Ascending aorta (tissue), 2 donors: ENCODE measurements at regions not wholly inside any gene's neighbourhood (a gene's known extent, or its start where the extent isn't known, plus 50 kb on each side); places are given as distances from the start of the nearest gene placed in this dataset.

Experiments used
- DNase-seq, 2 donors: peaks; one replicate each; pipeline ENCODE4 v3.0.0-alpha.2; 2019; ENCODE audit warnings: low spot score in 2 of 2
- H3K27ac ChIP-seq, 2 donors: fragments of 200-600 bp; sonication (generic); one replicate each; pipeline ENCODE4 v1.5.1; 2016 to 2017; ENCODE audit warnings: mild to moderate bottlenecking in 1 of 2
- H3K27me3 ChIP-seq: fragments of 200-600 bp; sonication (generic); one replicate; pipeline ENCODE4 v1.5.1; 2017
- H3K36me3 ChIP-seq, 2 donors: fragments of 200-600 bp; sonication (generic); one replicate each; pipeline ENCODE4 v1.5.1; 2016
- H3K4me1 ChIP-seq, 2 donors: fragments of 200-600 bp; sonication (generic); one replicate each; pipeline ENCODE4 v1.5.1; 2016 to 2017; ENCODE audit warnings: mild to moderate bottlenecking in 1 of 2
- H3K4me3 ChIP-seq, 2 donors: fragments of 200-600 bp; sonication (generic); one replicate each; pipeline ENCODE4 v1.5.1; 2016 to 2017; ENCODE audit warnings: mild to moderate bottlenecking in 1 of 2
- H3K9me3 ChIP-seq, 2 donors: fragments of 200-600 bp; sonication (generic); one replicate each; pipeline ENCODE4 v1.5.1; 2016
- CTCF ChIP-seq, 3 experiments: fragments of 200-600 bp in 2 of 3; fragments of 450-650 bp in 1 of 3; sonication (generic) in 2 of 3; IDR thresholded peaks; one replicate each; pipeline ENCODE4 v1.5.1; 2016 to 2019; ENCODE audit warnings: antibody characterized with exemption in 3 of 3, mild to moderate bottlenecking in 1 of 3, moderate library complexity in 1 of 3
- intact Hi-C: fragments of 100-400 bp; cut with DNase I; formaldehyde crosslinking; loops from one replicate; pipeline ENCODE4 v1.15.1; 2023

GRCh38 chr2:194926873-194927272 is 730.2 kb upstream of the SLC39A10 start:
- TF ChIP-seq CTCF (IDR thresholded peaks at IDR 0.05) = no peak
- Histone ChIP-seq H3K27ac (no peak overlapping the region), H3K27me3 (no peaks in the 10 kb centered on the region), H3K4me3 (no peak overlapping the region), H3K9me3 (no peaks in the 10 kb centered on the region), H3K4me1 (no peaks in the 10 kb centered on the region), H3K36me3 (no peaks in the 10 kb centered on the region)
- intact Hi-C loops = no loop called here
- no peak for DNase-seq

- Histone ChIP-seq H3K4me1 (no peaks in the 10 kb centered on the region), H3K36me3 (no peaks in the 10 kb centered on the region), H3K9me3 (no peaks in the 10 kb centered on the region), H3K27ac (no peak overlapping the region), H3K4me3 (no peak overlapping the region), H3K27me3 (no peaks in the 10 kb centered on the region)
- intact Hi-C loops = no loop called here
- DNase-seq = no peak
- TF ChIP-seq CTCF (IDR thresholded peaks at IDR 0.05) = no peak
Measured at GRCh38 chr2:194925742-194926141, 731.3 kb upstream of the SLC39A10 start.

GRCh38 chr2:194917519-194917918 is 739.5 kb upstream of the SLC39A10 start:
- H3K9me3 ChIP-seq = no peaks in the 10 kb centered on the region
- H3K36me3 ChIP-seq = no peaks in the 10 kb centered on the region
- DNase-seq = no peak
- TF ChIP-seq CTCF (IDR thresholded peaks at IDR 0.05) = no peak
- intact Hi-C loops = no loop called here
- H3K27ac ChIP-seq = no peak overlapping the region
- no peaks in the 10 kb centered on the region for H3K4me1 ChIP-seq
- no peak overlapping the region for H3K4me3 ChIP-seq
- no peaks in the 10 kb centered on the region for H3K27me3 ChIP-seq

GRCh38 chr2:194915485-194915884 is 741.5 kb upstream of the SLC39A10 start:
- H3K4me3 ChIP-seq = no peak overlapping the region
- no peaks in the 10 kb centered on the region for H3K36me3 ChIP-seq
- no peaks in the 10 kb centered on the region for H3K4me1 ChIP-seq
- H3K9me3 ChIP-seq = no peaks in the 10 kb centered on the region
- no peak for DNase-seq
- no peak overlapping the region for H3K27ac ChIP-seq
- intact Hi-C loops = no loop called here
- TF ChIP-seq CTCF (IDR thresholded peaks at IDR 0.05) = no peak
- no peaks in the 10 kb centered on the region for H3K27me3 ChIP-seq

DNA sequence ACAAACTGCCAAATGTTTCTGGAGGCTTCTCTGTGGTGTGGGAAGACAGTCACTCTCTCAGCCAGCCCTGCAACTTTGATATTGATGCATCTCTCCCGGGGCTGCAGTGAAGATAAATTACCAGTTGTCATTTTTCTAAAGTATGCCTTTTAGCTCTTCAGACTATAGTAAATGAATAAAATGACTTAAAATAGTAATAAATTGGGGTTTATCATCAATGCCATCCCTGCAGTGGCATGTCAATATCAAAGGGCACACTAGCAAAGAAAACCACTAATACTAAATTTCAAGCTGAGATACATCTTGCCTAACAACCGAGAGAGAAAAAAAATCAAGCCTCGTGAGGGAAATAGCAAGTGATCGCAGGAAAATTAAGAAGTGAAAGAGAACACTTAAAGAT is 749.5 kb upstream of the SLC39A10 start:
- Histone ChIP-seq H3K4me3 (no peak overlapping the region), H3K4me1 (no peaks in the 10 kb centered on the region), H3K9me3 (no peaks in the 10 kb centered on the region), H3K27ac (no peak overlapping the region), H3K27me3 (no peaks in the 10 kb centered on the region), H3K36me3 (no peaks in the 10 kb centered on the region)
- no peak for TF ChIP-seq CTCF (IDR thresholded peaks at IDR 0.05)
- no peak for DNase-seq
- intact Hi-C loops = no loop called here

DNA sequence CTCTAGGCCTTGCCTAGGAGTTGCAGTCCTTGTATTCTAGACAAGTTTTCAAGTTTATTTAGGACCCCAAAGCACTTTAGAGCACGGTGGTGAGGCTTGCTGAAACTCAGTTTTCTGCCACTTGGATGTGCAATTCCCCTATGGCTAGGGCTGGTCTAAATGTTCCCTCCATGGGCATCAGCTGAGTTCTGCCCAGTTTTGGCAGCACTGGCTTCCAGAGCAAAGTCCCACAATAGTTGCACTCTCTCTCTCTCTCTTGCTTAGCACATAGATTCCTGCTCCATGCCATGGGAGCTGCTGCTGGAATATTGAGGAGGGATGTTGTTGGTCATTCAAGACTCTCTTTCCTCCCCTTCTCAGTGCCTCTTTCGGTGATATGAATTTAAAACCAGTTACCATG is 760.2 kb upstream of the SLC39A10 start:
- H3K27me3 ChIP-seq = no peaks in the 10 kb centered on the region
- DNase-seq = no peak
- H3K9me3 ChIP-seq = no peaks in the 10 kb centered on the region
- intact Hi-C loops = no loop called here
- no peak overlapping the region for H3K27ac ChIP-seq
- no peak overlapping the region for H3K4me3 ChIP-seq
- TF ChIP-seq CTCF (IDR thresholded peaks at IDR 0.05) = no peak
- H3K36me3 ChIP-seq = no peaks in the 10 kb centered on the region
- no peaks in the 10 kb centered on the region for H3K4me1 ChIP-seq
